Activated CD8-positive, alpha-beta T cell treated with anti-CD3 and anti-CD28 coated beads for 36 hours (primary cell): ENCODE measurements at regions not wholly inside any gene's neighbourhood (a gene's known extent, or its start where the extent isn't known, plus 50 kb on each side); places are given as distances from the start of the nearest gene placed in this dataset.

Experiments used
- ATAC-seq: fragments of 200-7000 bp; cut with Tn5 transposase; one replicate; pipeline ENCODE4 v1.10.0; 2021; ENCODE audit warnings: mild to moderate bottlenecking, moderate library complexity
- CTCF ChIA-PET: fragments of 350-600 bp; sonication (Branson Sonifier 250); formaldehyde crosslinking; loops from one replicate; lab custom pipeline; 2021; ENCODE audit warnings: antibody characterized with exemption; lab: Charles Lee
- POLR2A ChIA-PET: fragments of 350-600 bp; sonication (Branson Sonifier 250); formaldehyde crosslinking; loops from one replicate; lab custom pipeline; 2021; ENCODE audit warnings: antibody characterized with exemption; lab: Charles Lee
- DNase-seq: peaks from one replicate; pipeline ENCODE4 v3.0.0-alpha.2; 2020
- H3K27ac Mint-ChIP-seq: one replicate; pipeline ENCODE4 v1.8.0; 2021; ENCODE audit warnings: mild to moderate bottlenecking, mixed read lengths
- H3K27me3 Mint-ChIP-seq: one replicate; pipeline ENCODE4 v1.8.0; 2021; ENCODE audit warnings: mixed read lengths
- H3K36me3 Mint-ChIP-seq: one replicate; pipeline ENCODE4 v1.8.0; 2021; ENCODE audit warnings: low read depth, mixed read lengths
- H3K4me1 Mint-ChIP-seq: one replicate; pipeline ENCODE4 v1.8.0; 2021; ENCODE audit warnings: low read depth, mixed read lengths
- H3K4me3 Mint-ChIP-seq: one replicate; pipeline ENCODE4 v1.8.0; 2021; ENCODE audit warnings: mild to moderate bottlenecking, moderate library complexity, mixed read lengths
- H3K9me3 Mint-ChIP-seq: one replicate; pipeline ENCODE4 v1.8.0; 2021; ENCODE audit warnings: mixed read lengths
- intact Hi-C: fragments of 100-400 bp; cut with micrococcal nuclease; formaldehyde crosslinking; loops from one replicate; pipeline ENCODE4 v1.10.0; 2022
- TF ChIP-seq, protein P1 (sequence below): fragments of 200-600 bp; IDR thresholded peaks from one replicate; pipeline ENCODE4 v1.8.0; 2022; ENCODE audit warnings: antibody characterized with exemption, mild to moderate bottlenecking

DNA sequence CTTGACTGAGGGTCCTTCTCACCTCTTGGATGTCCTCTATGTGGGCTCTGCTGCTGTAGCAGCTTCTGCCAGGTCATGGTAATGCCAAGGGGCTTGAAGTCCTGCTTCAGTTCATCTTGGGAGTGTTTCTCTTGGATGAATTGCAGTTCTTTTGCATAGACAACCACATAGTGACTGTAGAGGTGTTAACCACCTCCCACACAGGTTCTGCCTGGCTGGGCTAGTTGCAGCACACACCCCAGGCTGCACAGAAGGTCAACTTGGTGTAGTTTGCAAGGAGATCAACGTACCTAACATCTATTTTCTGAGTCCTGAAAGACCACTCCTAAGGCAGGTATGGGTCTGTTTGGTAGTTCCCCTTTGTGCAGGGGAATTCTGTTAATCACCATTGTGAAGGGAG, 108.1 kb downstream of the ADCYAP1 start:
- H3K4me1 Mint-ChIP-seq: no peaks in the 10 kb centered on the region
- intact Hi-C loops: no loop called here
- ChIA-PET CTCF (no interaction called here), POLR2A (no interaction called here)
- H3K36me3 Mint-ChIP-seq: no peaks in the 10 kb centered on the region
- no peak overlapping the region for H3K4me3 Mint-ChIP-seq
- H3K9me3 Mint-ChIP-seq: no peaks in the 10 kb centered on the region
- TF ChIP-seq, protein P1, sequence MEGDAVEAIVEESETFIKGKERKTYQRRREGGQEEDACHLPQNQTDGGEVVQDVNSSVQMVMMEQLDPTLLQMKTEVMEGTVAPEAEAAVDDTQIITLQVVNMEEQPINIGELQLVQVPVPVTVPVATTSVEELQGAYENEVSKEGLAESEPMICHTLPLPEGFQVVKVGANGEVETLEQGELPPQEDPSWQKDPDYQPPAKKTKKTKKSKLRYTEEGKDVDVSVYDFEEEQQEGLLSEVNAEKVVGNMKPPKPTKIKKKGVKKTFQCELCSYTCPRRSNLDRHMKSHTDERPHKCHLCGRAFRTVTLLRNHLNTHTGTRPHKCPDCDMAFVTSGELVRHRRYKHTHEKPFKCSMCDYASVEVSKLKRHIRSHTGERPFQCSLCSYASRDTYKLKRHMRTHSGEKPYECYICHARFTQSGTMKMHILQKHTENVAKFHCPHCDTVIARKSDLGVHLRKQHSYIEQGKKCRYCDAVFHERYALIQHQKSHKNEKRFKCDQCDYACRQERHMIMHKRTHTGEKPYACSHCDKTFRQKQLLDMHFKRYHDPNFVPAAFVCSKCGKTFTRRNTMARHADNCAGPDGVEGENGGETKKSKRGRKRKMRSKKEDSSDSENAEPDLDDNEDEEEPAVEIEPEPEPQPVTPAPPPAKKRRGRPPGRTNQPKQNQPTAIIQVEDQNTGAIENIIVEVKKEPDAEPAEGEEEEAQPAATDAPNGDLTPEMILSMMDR: no peak
- no peak for DNase-seq
- ATAC-seq: no peak
- no peaks in the 10 kb centered on the region for H3K27me3 Mint-ChIP-seq
- H3K27ac Mint-ChIP-seq: no peak overlapping the region

DNA sequence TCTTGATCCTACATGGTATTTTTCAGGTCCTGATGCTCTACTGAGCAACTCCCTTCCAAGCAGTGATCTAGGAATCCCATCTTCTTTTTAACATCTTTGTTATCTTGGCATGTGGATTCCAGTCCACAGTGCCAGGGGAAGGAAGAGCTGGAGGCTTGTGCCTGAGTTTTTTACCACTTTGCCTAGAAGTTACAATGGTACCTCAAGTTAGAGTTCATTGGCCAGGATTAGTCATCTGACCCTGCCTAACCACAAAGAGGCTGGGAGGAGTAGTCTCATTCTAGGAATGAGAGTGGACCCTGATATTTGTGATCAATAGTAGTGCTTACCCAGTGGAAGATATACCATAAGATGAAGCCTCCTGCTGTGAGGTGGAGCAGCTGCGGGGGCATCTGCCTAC, 109.3 kb downstream of the ADCYAP1 start:
- CTCF ChIA-PET: interaction anchor here (1.4 kb wide), 1 partner anchor 53 kb away, joined by 3 read pairs; no protein-coding TSS in a partner anchor

DNA sequence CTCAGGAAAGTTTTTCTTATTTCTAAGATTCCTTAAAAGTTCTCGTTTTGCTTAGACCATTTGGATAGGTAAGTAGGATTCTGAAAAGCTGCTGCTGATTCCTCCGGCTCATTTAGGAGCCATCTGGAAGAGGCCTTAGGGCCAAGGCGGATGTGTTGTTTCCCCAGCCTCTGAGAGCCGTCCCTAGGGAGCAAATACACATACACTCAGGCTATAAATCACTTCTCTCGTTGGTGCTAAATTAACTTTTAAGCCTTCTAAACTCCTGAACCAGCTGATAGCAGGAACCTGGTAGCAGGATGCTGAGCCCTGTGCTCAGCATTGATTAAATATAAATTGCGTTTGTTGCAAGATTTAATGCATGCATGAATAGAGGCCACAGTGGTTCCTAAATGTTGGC, 109.8 kb downstream of the ADCYAP1 start:
- ATAC-seq: no peak
- DNase-seq: no peak
- TF ChIP-seq, protein P1: no peak
- Mint-ChIP-seq H3K9me3 (no peaks in the 10 kb centered on the region), H3K36me3 (no peaks in the 10 kb centered on the region), H3K4me1 (no peaks in the 10 kb centered on the region), H3K4me3 (no peak overlapping the region), H3K27me3 (peaks cover 2% of the 10 kb centered on the region), H3K27ac (no peak overlapping the region)
- intact Hi-C loops: no loop called here
- CTCF ChIA-PET: interaction anchor here (1.4 kb wide), 1 partner anchor 53 kb away, joined by 3 read pairs; no protein-coding TSS in a partner anchor
- POLR2A ChIA-PET: no interaction called here

More for the DNA sequence above, 109.3 kb downstream of the ADCYAP1 start:
- Mint-ChIP-seq H3K27ac (no peak overlapping the region), H3K4me3 (no peak overlapping the region), H3K9me3 (no peaks in the 10 kb centered on the region), H3K4me1 (no peaks in the 10 kb centered on the region), H3K36me3 (no peaks in the 10 kb centered on the region), H3K27me3 (no peaks in the 10 kb centered on the region)
- DNase-seq: no peak
- POLR2A ChIA-PET: no interaction called here
- no peak for ATAC-seq
- intact Hi-C loops: no loop called here
- TF ChIP-seq, protein P1: no peak

DNA sequence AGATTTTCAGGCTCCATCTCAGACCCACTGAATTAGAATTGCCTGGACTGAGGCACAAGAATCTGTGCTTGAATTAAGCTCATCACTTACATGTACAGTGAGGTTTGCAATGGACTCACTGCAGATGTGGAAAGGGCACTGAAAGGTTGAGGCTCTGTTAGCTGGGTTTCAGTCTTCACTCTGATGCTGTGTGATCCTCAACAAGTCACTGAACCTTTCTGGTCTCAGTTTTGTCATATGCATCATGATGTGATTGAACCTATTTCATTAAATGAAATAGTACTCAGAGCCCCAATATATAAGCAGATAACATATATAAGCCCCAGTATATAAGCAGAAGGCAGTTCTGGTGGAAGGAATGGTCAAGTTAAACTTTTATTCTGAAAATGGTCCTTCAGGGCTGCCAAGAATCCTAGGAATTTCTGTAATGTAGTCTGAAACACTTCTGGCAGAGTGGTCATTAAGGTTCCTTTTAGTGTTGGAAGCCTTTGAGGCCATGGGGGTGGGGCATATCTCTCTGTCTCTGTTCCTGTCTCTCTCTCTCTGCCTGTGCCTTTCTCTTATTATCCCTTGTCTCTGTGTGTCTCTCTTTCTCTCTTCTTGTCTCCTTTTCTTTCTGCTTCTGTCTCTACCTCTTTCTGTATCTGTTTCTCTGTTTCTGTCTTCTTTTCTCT, 110.4 kb downstream of the ADCYAP1 start:
- DNase-seq: no peak
- ChIA-PET CTCF (interaction anchor here (1.4 kb wide), 1 partner anchor 54 kb away, joined by 3 read pairs; no protein-coding TSS in a partner anchor), POLR2A (interaction anchor here (0.8 kb wide), 1 partner anchor 128 kb away, joined by 3 read pairs; no protein-coding TSS in a partner anchor)
- ATAC-seq: no peak
- Mint-ChIP-seq H3K36me3 (no peaks in the 10 kb centered on the region), H3K4me1 (no peaks in the 10 kb centered on the region), H3K9me3 (no peaks in the 10 kb centered on the region), H3K27me3 (peaks cover 2% of the 10 kb centered on the region), H3K27ac (no peak overlapping the region), H3K4me3 (no peak overlapping the region)
- TF ChIP-seq, protein P1: no peak
- intact Hi-C loops: no loop called here

DNA sequence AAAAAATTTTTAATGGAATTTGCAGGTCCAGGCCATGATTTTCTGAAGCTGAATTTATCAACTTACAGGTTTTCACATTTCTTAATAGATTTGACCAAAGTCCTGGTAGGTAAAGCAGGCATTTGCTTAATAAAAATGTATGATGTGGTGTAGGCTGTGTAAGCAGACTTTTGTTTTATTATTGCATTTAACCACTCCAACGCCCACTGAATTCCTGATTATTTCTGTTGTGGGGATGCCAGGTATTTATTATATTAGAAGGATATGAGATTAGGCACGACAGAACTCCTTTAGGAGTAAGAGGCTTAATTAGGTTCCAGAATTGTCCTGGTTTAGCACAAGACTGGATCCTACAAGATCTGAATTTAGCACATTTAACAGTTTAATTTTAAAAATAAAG, 111.1 kb downstream of the ADCYAP1 start:
- ChIA-PET CTCF (no interaction called here), POLR2A (interaction anchor here (0.8 kb wide), 1 partner anchor 129 kb away, joined by 3 read pairs; no protein-coding TSS in a partner anchor)
- H3K27me3 Mint-ChIP-seq: peaks cover 2% of the 10 kb centered on the region
- H3K27ac Mint-ChIP-seq: no peak overlapping the region
- H3K4me3 Mint-ChIP-seq: no peak overlapping the region
- no peaks in the 10 kb centered on the region for H3K4me1 Mint-ChIP-seq
- H3K36me3 Mint-ChIP-seq: no peaks in the 10 kb centered on the region
- TF ChIP-seq, protein P1: no peak
- intact Hi-C loops: no loop called here
- no peak for ATAC-seq
- H3K9me3 Mint-ChIP-seq: no peaks in the 10 kb centered on the region
- DNase-seq: no peak
